Adipocyte (in vitro differentiated cells): ENCODE measurements at regions not wholly inside any gene's neighbourhood (a gene's known extent, or its start where the extent isn't known, plus 50 kb on each side); places are given as distances from the start of the nearest gene placed in this dataset.

Source experiments
- DNase-seq: peaks from one replicate; pipeline ENCODE4 v3.0.0-alpha.2; 2015; ENCODE audit warnings: low read depth
- H3K27me3 ChIP-seq: replicated peaks from 2 replicates; pipeline ENCODE4 v1.7.0; 2013; ENCODE audit warnings: mild to moderate bottlenecking, low read length, moderate library complexity; ENCODE audit not compliant: control insufficient read depth, insufficient read depth
- H3K36me3 ChIP-seq: 2 replicates; pipeline ENCODE4 v1.7.0; 2013; ENCODE audit warnings: low read length, mild to moderate bottlenecking, moderate library complexity; ENCODE audit not compliant: control insufficient read depth, insufficient read depth, severe bottlenecking
- H3K4me1 ChIP-seq: 2 replicates; pipeline ENCODE4 v1.7.0; 2013; ENCODE audit warnings: mild to moderate bottlenecking, low read length, moderate library complexity; ENCODE audit not compliant: control insufficient read depth, insufficient read depth
- H3K4me3 ChIP-seq: 2 replicates; pipeline ENCODE4 v1.7.0; 2013; ENCODE audit warnings: mild to moderate bottlenecking, low read length, moderate library complexity
- H3K9ac ChIP-seq: 2 replicates; pipeline ENCODE4 v1.7.0; 2013; ENCODE audit warnings: mild to moderate bottlenecking, low read length, moderate library complexity
- H3K9me3 ChIP-seq: 2 replicates; pipeline ENCODE4 v1.7.0; 2013; ENCODE audit warnings: mild to moderate bottlenecking, low read length, moderate library complexity; ENCODE audit not compliant: control insufficient read depth

GRCh38 chr7:115883629-115884028 lies 146.9 kb downstream of the TFEC start:
- Histone ChIP-seq H3K36me3 (no peaks in the 10 kb centered on the region), H3K9ac (no peak overlapping the region), H3K4me1 (no peaks in the 10 kb centered on the region), H3K4me3 (no peak overlapping the region), H3K27me3 (no peaks in the 10 kb centered on the region), H3K9me3 (no peaks in the 10 kb centered on the region)
- no peak for DNase-seq

- Histone ChIP-seq H3K36me3 (no peaks in the 10 kb centered on the region), H3K4me3 (no peak overlapping the region), H3K27me3 (no peaks in the 10 kb centered on the region), H3K9me3 (no peaks in the 10 kb centered on the region), H3K9ac (no peak overlapping the region), H3K4me1 (no peaks in the 10 kb centered on the region)
- DNase-seq: no peak
These were observed 149.1 kb downstream of the TFEC start for GRCh38 chr7:115881476-115881875.

- Histone ChIP-seq H3K9ac (no peak overlapping the region), H3K4me3 (no peak overlapping the region), H3K27me3 (no peaks in the 10 kb centered on the region), H3K36me3 (no peaks in the 10 kb centered on the region), H3K4me1 (no peaks in the 10 kb centered on the region), H3K9me3 (no peaks in the 10 kb centered on the region)
- DNase-seq: no peak
These were observed 151.4 kb downstream of the TFEC start for GRCh38 chr7:115879171-115879570.

- no peaks in the 10 kb centered on the region for H3K27me3 ChIP-seq
- peak; percentile 36 for DNase-seq
- no peaks in the 10 kb centered on the region for H3K4me1 ChIP-seq
- H3K4me3 ChIP-seq: no peak overlapping the region
- no peaks in the 10 kb centered on the region for H3K36me3 ChIP-seq
- no peak overlapping the region for H3K9ac ChIP-seq
- no peaks in the 10 kb centered on the region for H3K9me3 ChIP-seq
These were observed 160.8 kb downstream of the TFEC start for GRCh38 chr7:115869801-115870200.

- H3K4me1 ChIP-seq: no peaks in the 10 kb centered on the region
- no peaks in the 10 kb centered on the region for H3K36me3 ChIP-seq
- no peak overlapping the region for H3K9ac ChIP-seq
- H3K4me3 ChIP-seq: no peak overlapping the region
- no peaks in the 10 kb centered on the region for H3K27me3 ChIP-seq
- peak; percentile 83 for DNase-seq
- no peaks in the 10 kb centered on the region for H3K9me3 ChIP-seq
These were observed 161.4 kb downstream of the TFEC start for GRCh38 chr7:115869190-115869589.

GRCh38 chr7:115868369-115868768 lies 162.2 kb downstream of the TFEC start:
- no peaks in the 10 kb centered on the region for H3K36me3 ChIP-seq
- no peak overlapping the region for H3K9ac ChIP-seq
- H3K4me3 ChIP-seq: no peak overlapping the region
- H3K9me3 ChIP-seq: no peaks in the 10 kb centered on the region
- no peak for DNase-seq
- H3K27me3 ChIP-seq: no peaks in the 10 kb centered on the region
- H3K4me1 ChIP-seq: no peaks in the 10 kb centered on the region

GRCh38 chr7:115864082-115864481 lies 166.5 kb downstream of the TFEC start:
- Histone ChIP-seq H3K4me1 (no peaks in the 10 kb centered on the region), H3K27me3 (no peaks in the 10 kb centered on the region), H3K9me3 (no peaks in the 10 kb centered on the region), H3K9ac (no peak overlapping the region), H3K4me3 (no peak overlapping the region), H3K36me3 (no peaks in the 10 kb centered on the region)
- no peak for DNase-seq

GRCh38 chr7:115851291-115851690 lies 179.3 kb downstream of the TFEC start:
- H3K36me3 ChIP-seq: no peaks in the 10 kb centered on the region
- H3K27me3 ChIP-seq: no peaks in the 10 kb centered on the region
- no peak overlapping the region for H3K4me3 ChIP-seq
- peak; percentile 85 for DNase-seq
- H3K9ac ChIP-seq: no peak overlapping the region
- no peaks in the 10 kb centered on the region for H3K9me3 ChIP-seq
- H3K4me1 ChIP-seq: no peaks in the 10 kb centered on the region

GRCh38 chr7:115850774-115851173 lies 179.8 kb downstream of the TFEC start:
- Histone ChIP-seq H3K9ac (no peak overlapping the region), H3K27me3 (no peaks in the 10 kb centered on the region), H3K4me3 (no peak overlapping the region), H3K36me3 (no peaks in the 10 kb centered on the region), H3K9me3 (no peaks in the 10 kb centered on the region), H3K4me1 (no peaks in the 10 kb centered on the region)
- no peak for DNase-seq

GRCh38 chr7:115844857-115845256 lies 185.7 kb downstream of the TFEC start:
- H3K9ac ChIP-seq: no peak overlapping the region
- H3K9me3 ChIP-seq: no peaks in the 10 kb centered on the region
- H3K27me3 ChIP-seq: no peaks in the 10 kb centered on the region
- no peak overlapping the region for H3K4me3 ChIP-seq
- H3K4me1 ChIP-seq: no peaks in the 10 kb centered on the region
- peak; percentile 21 for DNase-seq
- H3K36me3 ChIP-seq: no peaks in the 10 kb centered on the region

GRCh38 chr7:115840702-115841101 lies 189.9 kb downstream of the TFEC start:
- Histone ChIP-seq H3K9ac (no peak overlapping the region), H3K4me1 (no peaks in the 10 kb centered on the region), H3K9me3 (no peaks in the 10 kb centered on the region), H3K27me3 (no peaks in the 10 kb centered on the region), H3K36me3 (no peaks in the 10 kb centered on the region), H3K4me3 (no peak overlapping the region)
- DNase-seq: peak; percentile 61

- H3K9ac ChIP-seq: no peak overlapping the region
- H3K4me3 ChIP-seq: no peak overlapping the region
- peak; percentile 69 for DNase-seq
- no peaks in the 10 kb centered on the region for H3K27me3 ChIP-seq
- H3K9me3 ChIP-seq: no peaks in the 10 kb centered on the region
- H3K36me3 ChIP-seq: no peaks in the 10 kb centered on the region
- no peaks in the 10 kb centered on the region for H3K4me1 ChIP-seq
These were observed 191.7 kb downstream of the TFEC start for GRCh38 chr7:115838829-115839228.
